Right atrium auricular region (tissue), 2 donors: ENCODE measurements at regions not wholly inside any gene's neighbourhood (a gene's known extent, or its start where the extent isn't known, plus 50 kb on each side); places are given as distances from the start of the nearest gene placed in this dataset.

Experiments
- DNase-seq: peaks from one replicate; pipeline ENCODE4 v3.0.0-alpha.2; 2019; ENCODE audit warnings: low spot score
- H3K27ac ChIP-seq, 2 donors: fragments of 200-600 bp; sonication (generic); 1 replicate in 1 of 2; 2 replicates in 1 of 2; pipeline ENCODE4 v1.5.1; 2016 to 2019
- H3K27me3 ChIP-seq, 2 donors: fragments of 200-600 bp; sonication (generic); one replicate each; pipeline versions ENCODE4 v1.5.1 to v1.6.0; 2017 to 2019
- H3K36me3 ChIP-seq: fragments of 200-600 bp; sonication (generic); one replicate; pipeline ENCODE4 v1.5.1; 2016
- H3K4me1 ChIP-seq, 2 donors: fragments of 200-600 bp; sonication (generic); one replicate each; pipeline versions ENCODE4 v1.5.1 to v1.6.0; 2017 to 2019
- H3K4me3 ChIP-seq, 2 donors: fragments of 200-600 bp; sonication (generic); 1 replicate in 1 of 2; 2 replicates in 1 of 2; pipeline ENCODE4 v1.5.1; 2017 to 2019; ENCODE audit warnings: mild to moderate bottlenecking in 1 of 2, moderate library complexity in 1 of 2
- H3K9me3 ChIP-seq, 2 donors: fragments of 200-600 bp; sonication (generic); one replicate each; pipeline ENCODE4 v1.5.1; 2019
- CTCF ChIP-seq, 2 donors: fragments of 200-600 bp; sonication (generic); IDR thresholded peaks; one replicate each; pipeline ENCODE4 v1.5.1; 2019; ENCODE audit warnings: antibody characterized with exemption in 2 of 2

- Histone ChIP-seq H3K9me3 (no peaks in the 10 kb centered on the region), H3K27ac (no peak overlapping the region), H3K4me3 (no peak overlapping the region), H3K4me1 (peaks cover 0 to 21% of the 10 kb centered on the region in 2 donors), H3K36me3 (no peaks in the 10 kb centered on the region), H3K27me3 (no peaks in the 10 kb centered on the region)
- DNase-seq, result no peak
- no peak for TF ChIP-seq CTCF (IDR thresholded peaks at IDR 0.05)
Measured at GRCh38 chr17:65453204-65453931, 108.1 kb downstream of the AXIN2 start.

DNA sequence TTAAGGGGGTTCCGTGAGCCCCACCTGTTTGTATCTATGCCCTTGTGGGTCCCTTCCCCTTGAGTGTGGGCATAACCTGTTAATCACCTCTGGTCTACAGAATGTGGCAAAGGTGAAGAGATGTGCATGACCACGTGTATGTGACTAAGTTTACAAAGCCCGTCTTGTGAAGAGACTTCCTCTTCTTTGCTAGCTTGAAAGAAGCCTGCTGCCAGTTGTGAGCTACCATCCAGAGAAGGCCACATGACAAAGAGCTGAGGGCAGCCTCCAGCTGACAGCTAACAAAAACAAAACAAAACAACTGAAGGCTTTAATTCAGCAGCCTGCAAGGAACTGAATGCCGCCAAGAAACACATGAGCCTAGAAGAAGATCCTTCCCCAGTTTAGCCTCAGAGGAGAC, 112.0 kb downstream of the AXIN2 start:
- no peaks in the 10 kb centered on the region for H3K36me3 ChIP-seq
- H3K27ac ChIP-seq, result no peak overlapping the region
- H3K4me1 ChIP-seq, result no peaks in the 10 kb centered on the region
- H3K4me3 ChIP-seq, result no peak overlapping the region
- no peaks in the 10 kb centered on the region for H3K9me3 ChIP-seq
- no peaks in the 10 kb centered on the region for H3K27me3 ChIP-seq
- DNase-seq, result no peak
- no peak for TF ChIP-seq CTCF (IDR thresholded peaks at IDR 0.05)

GRCh38 chr17:65447823-65448222, 113.6 kb downstream of the AXIN2 start:
- no peaks in the 10 kb centered on the region for H3K36me3 ChIP-seq
- DNase-seq, result no peak
- no peak overlapping the region for H3K27ac ChIP-seq
- no peaks in the 10 kb centered on the region for H3K9me3 ChIP-seq
- no peak for TF ChIP-seq CTCF (IDR thresholded peaks at IDR 0.05)
- H3K4me1 ChIP-seq, result no peaks in the 10 kb centered on the region
- no peak overlapping the region for H3K4me3 ChIP-seq
- H3K27me3 ChIP-seq, result no peaks in the 10 kb centered on the region

DNA sequence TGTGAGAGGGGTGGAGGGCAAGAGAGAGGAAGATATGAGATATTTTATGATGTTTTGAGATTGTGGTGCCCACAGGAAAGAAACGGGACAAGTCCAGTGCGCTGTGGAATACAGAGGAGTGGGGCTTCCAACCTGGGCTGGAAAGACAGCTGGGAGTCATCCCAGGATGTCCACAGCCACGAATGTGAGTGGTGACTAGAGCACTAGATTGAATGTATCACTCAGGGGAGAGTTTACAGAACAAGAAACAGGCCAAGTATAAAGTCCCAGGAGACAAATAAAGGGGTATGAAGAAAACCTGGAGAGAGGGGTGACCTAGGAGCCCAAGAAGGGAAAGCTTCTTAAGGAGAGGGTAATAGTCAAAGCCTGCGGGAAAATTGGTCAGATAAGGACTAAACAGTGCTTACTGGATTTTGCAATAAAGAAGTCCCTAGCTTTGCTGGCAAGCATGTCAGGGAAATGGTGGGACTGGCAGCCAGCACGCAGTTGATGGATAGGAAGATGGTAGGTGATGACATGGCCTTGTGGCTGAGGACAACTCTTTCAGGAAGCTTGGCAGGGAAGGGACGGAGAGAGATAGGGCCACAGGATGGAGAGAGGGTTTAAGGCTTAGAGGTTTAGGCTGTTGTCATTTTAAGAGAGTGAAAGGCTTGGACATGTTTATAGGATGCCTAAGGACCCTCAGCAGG, 114.5 kb downstream of the AXIN2 start:
- no peaks in the 10 kb centered on the region for H3K27me3 ChIP-seq
- no peak overlapping the region for H3K27ac ChIP-seq
- no peaks in the 10 kb centered on the region for H3K4me1 ChIP-seq
- H3K9me3 ChIP-seq, result no peaks in the 10 kb centered on the region
- H3K36me3 ChIP-seq, result no peaks in the 10 kb centered on the region
- no peak for DNase-seq
- H3K4me3 ChIP-seq, result no peak overlapping the region
- TF ChIP-seq CTCF (IDR thresholded peaks at IDR 0.05), result no peak

- Histone ChIP-seq H3K9me3 (no peaks in the 10 kb centered on the region), H3K36me3 (no peaks in the 10 kb centered on the region), H3K27me3 (no peaks in the 10 kb centered on the region), H3K4me3 (no peak overlapping the region), H3K27ac (no peak overlapping the region), H3K4me1 (no peaks in the 10 kb centered on the region)
- no peak for DNase-seq
- TF ChIP-seq CTCF (IDR thresholded peaks at IDR 0.05), result no peak
Measured at GRCh38 chr17:65446043-65446442, 115.4 kb downstream of the AXIN2 start.
